GM12874 (cell line): ENCODE measurements at regions not wholly inside any gene's neighbourhood (a gene's known extent, or its start where the extent isn't known, plus 50 kb on each side); places are given as distances from the start of the nearest gene placed in this dataset.

Experiments used
- TF ChIP-seq, protein P1 (sequence below): IDR thresholded peaks from 2 replicates; pipeline ENCODE4 v1.5.1; 2011; ENCODE audit warnings: low read depth, mild to moderate bottlenecking, control low read depth, low read length, moderate library complexity; ENCODE audit not compliant: insufficient read depth

DNA sequence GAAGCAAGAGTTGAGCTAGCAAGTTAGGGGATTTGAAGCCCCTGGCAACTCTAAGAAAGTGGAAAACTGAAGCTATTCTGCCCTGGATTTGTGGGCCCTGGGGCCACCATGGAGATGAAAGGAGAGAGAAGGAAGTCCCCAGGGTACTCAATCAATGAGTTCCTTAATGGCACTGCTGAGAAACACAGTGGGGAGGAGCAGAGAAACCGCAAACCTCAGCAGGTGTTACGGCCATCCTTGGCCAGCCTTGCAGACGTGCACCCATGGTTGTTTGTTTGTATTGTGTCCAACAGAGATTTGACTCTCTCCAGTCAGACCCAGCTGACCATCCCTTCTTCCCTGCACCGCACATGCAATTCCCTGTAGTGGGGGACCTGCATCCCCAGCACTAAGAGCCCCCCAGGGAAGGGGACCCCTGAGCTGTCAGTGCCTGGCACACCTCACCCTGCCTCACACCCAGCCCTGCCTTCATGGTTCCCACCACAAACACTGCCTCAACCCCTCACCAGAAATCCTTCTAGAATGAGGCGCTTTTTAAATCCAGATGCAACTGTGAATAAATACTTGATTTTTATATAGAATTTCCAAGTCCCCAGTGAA is 255.3 kb downstream of the SH3BP4 start:
- TF ChIP-seq, protein P1, sequence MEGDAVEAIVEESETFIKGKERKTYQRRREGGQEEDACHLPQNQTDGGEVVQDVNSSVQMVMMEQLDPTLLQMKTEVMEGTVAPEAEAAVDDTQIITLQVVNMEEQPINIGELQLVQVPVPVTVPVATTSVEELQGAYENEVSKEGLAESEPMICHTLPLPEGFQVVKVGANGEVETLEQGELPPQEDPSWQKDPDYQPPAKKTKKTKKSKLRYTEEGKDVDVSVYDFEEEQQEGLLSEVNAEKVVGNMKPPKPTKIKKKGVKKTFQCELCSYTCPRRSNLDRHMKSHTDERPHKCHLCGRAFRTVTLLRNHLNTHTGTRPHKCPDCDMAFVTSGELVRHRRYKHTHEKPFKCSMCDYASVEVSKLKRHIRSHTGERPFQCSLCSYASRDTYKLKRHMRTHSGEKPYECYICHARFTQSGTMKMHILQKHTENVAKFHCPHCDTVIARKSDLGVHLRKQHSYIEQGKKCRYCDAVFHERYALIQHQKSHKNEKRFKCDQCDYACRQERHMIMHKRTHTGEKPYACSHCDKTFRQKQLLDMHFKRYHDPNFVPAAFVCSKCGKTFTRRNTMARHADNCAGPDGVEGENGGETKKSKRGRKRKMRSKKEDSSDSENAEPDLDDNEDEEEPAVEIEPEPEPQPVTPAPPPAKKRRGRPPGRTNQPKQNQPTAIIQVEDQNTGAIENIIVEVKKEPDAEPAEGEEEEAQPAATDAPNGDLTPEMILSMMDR = no peak

DNA sequence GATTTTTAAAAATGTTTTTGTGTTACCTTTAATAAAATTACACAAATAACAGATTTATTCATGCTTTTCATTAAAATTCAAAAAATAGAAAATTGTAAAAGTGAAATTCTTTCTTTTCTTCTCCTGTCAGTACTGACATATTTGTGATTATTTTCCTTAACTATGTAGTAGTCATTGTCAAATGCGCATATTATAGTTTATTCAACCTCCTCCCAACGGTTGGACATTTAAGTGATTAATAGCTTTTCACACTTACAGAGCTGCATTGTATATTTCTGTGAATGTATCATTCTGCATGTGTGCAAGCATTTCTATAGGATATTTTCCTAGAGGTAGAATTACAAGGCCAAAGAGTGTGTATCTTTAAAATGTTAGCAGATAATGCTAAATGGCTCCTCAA is 259.2 kb downstream of the SH3BP4 start:
- TF ChIP-seq, protein P1 = no peak

DNA sequence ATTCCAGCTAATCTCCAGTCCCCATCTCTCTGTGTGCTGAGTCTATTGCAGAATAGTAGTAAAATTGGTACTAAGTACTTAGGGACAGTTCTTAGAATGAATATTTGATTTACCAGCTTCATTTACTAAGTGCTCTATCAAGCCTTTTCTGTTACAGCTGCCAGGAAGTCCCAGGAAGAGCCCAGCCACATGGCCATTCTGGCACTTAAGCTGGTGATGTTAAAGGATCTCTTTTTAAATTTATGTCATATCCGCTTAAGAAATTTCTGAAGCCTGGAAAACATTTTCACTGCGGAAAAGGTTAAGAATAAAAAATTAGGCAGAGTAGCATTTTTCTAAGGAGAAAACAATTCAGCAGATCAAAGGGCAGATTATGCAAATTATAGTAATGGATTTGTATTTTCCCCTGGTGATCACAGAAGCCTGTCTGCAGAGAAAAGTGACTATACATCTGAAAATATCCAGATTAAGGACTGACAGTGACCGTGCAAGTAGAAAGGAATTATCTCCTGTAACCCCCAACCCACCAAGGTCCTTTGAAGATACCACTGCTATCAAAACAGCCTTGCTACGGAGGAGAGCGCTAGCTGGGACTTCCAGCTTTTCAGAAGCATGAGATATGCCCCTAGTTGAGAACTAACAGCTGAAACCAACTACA is 260.8 kb downstream of the SH3BP4 start:
- TF ChIP-seq, protein P1 = no peak

DNA sequence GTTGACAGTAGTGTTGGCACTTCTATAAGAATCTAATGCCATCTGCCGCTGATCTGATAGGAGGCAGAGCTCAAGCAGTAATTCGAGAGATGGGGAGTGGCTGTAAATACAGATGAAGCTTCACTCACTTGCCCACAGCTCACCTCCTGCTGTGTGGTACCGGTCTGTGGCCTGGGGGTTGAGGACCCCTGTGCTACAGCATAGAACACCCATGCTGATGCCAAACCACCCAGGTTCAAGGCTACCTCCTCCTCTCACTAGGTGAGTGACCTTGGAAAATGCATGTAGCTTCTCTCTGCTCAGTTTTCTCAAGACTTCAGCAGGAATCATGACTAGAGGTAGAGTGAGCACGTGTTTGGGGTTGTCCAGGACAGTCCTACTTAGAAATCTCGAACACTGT is 263.4 kb downstream of the SH3BP4 start:
- TF ChIP-seq, protein P1 = no peak

DNA sequence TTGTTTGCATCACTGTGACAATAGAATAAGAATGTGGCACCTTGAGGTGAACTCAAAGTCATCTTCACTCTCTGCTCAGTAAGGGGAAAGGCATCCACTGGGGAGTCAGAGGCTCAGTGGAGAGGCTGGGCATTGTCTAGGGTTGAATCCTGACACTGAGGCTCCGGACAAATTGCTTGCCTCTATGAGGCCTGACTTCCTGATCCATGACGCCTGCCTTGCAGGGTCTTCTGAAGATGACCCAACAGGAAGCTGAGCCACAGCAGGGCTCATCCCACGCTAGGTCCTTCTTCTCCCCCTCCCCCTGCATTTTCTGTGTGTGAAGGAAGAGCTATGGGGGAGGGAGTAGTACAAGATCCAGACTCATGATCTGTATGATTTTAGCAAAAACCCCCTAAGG is 265.1 kb downstream of the SH3BP4 start:
- TF ChIP-seq, protein P1 = no peak

DNA sequence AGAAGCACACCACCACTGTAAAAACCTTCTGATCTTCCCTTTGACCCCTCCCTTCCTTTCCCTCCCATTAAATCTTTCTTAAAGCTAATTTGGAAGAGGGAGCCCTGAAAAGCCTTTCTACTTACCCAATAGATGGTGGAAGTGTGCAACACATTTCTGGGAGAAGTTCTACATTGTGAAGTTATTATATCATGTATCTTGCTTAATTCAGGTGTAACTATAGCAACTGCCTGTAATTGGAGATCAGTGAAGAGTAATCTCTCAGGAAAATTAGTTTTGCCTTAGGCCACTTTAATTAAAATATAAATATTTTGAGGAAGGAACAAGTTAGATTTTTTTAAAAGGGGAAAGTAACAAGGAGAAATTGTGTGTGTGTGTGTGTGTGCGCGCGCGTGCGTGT is 266.0 kb downstream of the SH3BP4 start:
- TF ChIP-seq, protein P1 = no peak

DNA sequence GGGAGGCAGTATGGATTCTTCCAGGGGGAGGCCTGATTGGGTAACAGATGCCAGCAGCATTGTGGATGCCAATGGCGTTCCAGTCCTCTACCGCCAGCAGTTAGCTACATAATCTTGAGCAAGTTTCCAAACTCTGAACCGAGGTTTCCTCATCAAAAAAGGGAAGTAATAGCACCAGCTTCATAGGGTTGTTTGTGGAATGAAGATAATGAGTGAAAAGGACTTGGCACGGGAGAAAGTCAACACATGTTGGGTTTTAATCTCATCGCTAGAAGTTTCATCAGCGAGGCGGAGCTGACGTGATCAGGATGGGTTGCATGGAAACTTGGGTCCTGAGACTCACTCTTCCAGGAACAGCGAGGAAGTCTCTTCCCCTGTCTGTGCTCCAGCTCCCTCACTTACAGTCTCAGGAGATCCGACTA is 266.7 kb downstream of the SH3BP4 start:
- TF ChIP-seq, protein P1 = no peak
